ENCODE measurements at regions not wholly inside any gene's neighbourhood (a gene's known extent, or its start where the extent isn't known, plus 50 kb on each side); places are given as distances from the start of the nearest gene placed in this dataset.

- no peak for TF ChIP-seq MXD4 (CRISPR knock-in tag; IDR thresholded peaks at IDR 0.05; ENCODE audit: borderline replicate concordance)
- TF ChIP-seq, protein P1, sequence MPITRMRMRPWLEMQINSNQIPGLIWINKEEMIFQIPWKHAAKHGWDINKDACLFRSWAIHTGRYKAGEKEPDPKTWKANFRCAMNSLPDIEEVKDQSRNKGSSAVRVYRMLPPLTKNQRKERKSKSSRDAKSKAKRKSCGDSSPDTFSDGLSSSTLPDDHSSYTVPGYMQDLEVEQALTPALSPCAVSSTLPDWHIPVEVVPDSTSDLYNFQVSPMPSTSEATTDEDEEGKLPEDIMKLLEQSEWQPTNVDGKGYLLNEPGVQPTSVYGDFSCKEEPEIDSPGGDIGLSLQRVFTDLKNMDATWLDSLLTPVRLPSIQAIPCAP (CRISPR knock-in tag; IDR thresholded peaks at IDR 0.05) = no peak
These were observed 154.4 kb upstream of the SERTAD2 start (continued) for GRCh38 chr2:64808092-64808491.

GRCh38 chr2:64808754-64809153 is 155.0 kb upstream of the SERTAD2 start:
- no peak overlapping the region for H3K4me3 Mint-ChIP-seq
- POLR2A ChIA-PET = no interaction called here
- H3K27me3 Mint-ChIP-seq (ENCODE audit: low read depth) = no peaks in the 10 kb centered on the region
- H3K27ac Mint-ChIP-seq = no peak overlapping the region
- peaks cover 10% of the 10 kb centered on the region for H3K9me3 Mint-ChIP-seq
- no peak for TF ChIP-seq ZNF671 (CRISPR knock-in tag; IDR thresholded peaks at IDR 0.05)
- no peak for TF ChIP-seq ZMAT4 (CRISPR knock-in tag; IDR thresholded peaks at IDR 0.05)
- no peak for TF ChIP-seq ZNF121 (CRISPR knock-in tag; IDR thresholded peaks at IDR 0.05)
- TF ChIP-seq, protein P2, sequence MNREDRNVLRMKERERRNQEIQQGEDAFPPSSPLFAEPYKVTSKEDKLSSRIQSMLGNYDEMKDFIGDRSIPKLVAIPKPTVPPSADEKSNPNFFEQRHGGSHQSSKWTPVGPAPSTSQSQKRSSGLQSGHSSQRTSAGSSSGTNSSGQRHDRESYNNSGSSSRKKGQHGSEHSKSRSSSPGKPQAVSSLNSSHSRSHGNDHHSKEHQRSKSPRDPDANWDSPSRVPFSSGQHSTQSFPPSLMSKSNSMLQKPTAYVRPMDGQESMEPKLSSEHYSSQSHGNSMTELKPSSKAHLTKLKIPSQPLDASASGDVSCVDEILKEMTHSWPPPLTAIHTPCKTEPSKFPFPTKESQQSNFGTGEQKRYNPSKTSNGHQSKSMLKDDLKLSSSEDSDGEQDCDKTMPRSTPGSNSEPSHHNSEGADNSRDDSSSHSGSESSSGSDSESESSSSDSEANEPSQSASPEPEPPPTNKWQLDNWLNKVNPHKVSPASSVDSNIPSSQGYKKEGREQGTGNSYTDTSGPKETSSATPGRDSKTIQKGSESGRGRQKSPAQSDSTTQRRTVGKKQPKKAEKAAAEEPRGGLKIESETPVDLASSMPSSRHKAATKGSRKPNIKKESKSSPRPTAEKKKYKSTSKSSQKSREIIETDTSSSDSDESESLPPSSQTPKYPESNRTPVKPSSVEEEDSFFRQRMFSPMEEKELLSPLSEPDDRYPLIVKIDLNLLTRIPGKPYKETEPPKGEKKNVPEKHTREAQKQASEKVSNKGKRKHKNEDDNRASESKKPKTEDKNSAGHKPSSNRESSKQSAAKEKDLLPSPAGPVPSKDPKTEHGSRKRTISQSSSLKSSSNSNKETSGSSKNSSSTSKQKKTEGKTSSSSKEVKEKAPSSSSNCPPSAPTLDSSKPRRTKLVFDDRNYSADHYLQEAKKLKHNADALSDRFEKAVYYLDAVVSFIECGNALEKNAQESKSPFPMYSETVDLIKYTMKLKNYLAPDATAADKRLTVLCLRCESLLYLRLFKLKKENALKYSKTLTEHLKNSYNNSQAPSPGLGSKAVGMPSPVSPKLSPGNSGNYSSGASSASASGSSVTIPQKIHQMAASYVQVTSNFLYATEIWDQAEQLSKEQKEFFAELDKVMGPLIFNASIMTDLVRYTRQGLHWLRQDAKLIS (CRISPR knock-in tag; IDR thresholded peaks at IDR 0.05; ENCODE audit: borderline replicate concordance) = no peak
- TF ChIP-seq, protein P3, sequence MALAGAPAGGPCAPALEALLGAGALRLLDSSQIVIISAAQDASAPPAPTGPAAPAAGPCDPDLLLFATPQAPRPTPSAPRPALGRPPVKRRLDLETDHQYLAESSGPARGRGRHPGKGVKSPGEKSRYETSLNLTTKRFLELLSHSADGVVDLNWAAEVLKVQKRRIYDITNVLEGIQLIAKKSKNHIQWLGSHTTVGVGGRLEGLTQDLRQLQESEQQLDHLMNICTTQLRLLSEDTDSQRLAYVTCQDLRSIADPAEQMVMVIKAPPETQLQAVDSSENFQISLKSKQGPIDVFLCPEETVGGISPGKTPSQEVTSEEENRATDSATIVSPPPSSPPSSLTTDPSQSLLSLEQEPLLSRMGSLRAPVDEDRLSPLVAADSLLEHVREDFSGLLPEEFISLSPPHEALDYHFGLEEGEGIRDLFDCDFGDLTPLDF (CRISPR knock-in tag; IDR thresholded peaks at IDR 0.05) = no peak
- no peak for TF ChIP-seq ARID4B (CRISPR knock-in tag; IDR thresholded peaks at IDR 0.05; ENCODE audit: borderline replicate concordance)
- no peak for TF ChIP-seq NFATC4 (CRISPR knock-in tag; IDR thresholded peaks at IDR 0.05)
- ATAC-seq (no peak), DNase-seq (ENCODE audit: low spot score) (no peak)
- no peaks in the 10 kb centered on the region for H3K4me1 Mint-ChIP-seq
- no peaks in the 10 kb centered on the region for H3K36me3 Mint-ChIP-seq
- CTCF ChIA-PET = no interaction called here

GRCh38 chr2:64809216-64809615 is 155.5 kb upstream of the SERTAD2 start:
- DNase-seq (ENCODE audit: low spot score) (no peak), ATAC-seq (no peak)
- no peaks in the 10 kb centered on the region for H3K27me3 Mint-ChIP-seq (ENCODE audit: low read depth)
- H3K36me3 Mint-ChIP-seq = no peaks in the 10 kb centered on the region
- H3K4me1 Mint-ChIP-seq = no peaks in the 10 kb centered on the region
- no peak overlapping the region for H3K4me3 Mint-ChIP-seq
- no peak overlapping the region for H3K27ac Mint-ChIP-seq
- ChIA-PET CTCF (no interaction called here), POLR2A (no interaction called here)
- no peak for TF ChIP-seq MLX (CRISPR knock-in tag; IDR thresholded peaks at IDR 0.05)
- no peak for TF ChIP-seq FOXJ3 (CRISPR knock-in tag; IDR thresholded peaks at IDR 0.05; ENCODE audit: borderline replicate concordance)
- peaks cover 10% of the 10 kb centered on the region for H3K9me3 Mint-ChIP-seq

Measured in WTC11 (cell line).